C4-2B (cell line): ENCODE measurements at regions not wholly inside any gene's neighbourhood (a gene's known extent, or its start where the extent isn't known, plus 50 kb on each side); places are given as distances from the start of the nearest gene placed in this dataset.

ENCODE experiments used
- H3K27ac ChIP-seq: fragments of 450-650 bp; 2 replicates; pipeline ENCODE4 v1.5.1; 2017
- CTCF ChIP-seq: fragments of 450-650 bp; conservative IDR thresholded peaks from 2 replicates; pipeline ENCODE4 v1.5.1; 2017; ENCODE audit warnings: mild to moderate bottlenecking
- ZFX ChIP-seq: fragments of 450-650 bp; IDR thresholded peaks from 2 replicates; pipeline ENCODE4 v1.6.1; 2017

GRCh38 chr10:47178537-47179290 is 121.3 kb upstream of the GDF10 start:
- no peak for TF ChIP-seq ZFX
- no peak for TF ChIP-seq CTCF
- no peak overlapping the region for H3K27ac ChIP-seq

- H3K27ac ChIP-seq, result no peak overlapping the region
Measured at GRCh38 chr10:47179291-47179647, 120.7 kb upstream of the GDF10 start.

GRCh38 chr10:47181052-47181849 is 118.7 kb upstream of the GDF10 start:
- no peak overlapping the region for H3K27ac ChIP-seq
- TF ChIP-seq ZFX (no peak), CTCF (no peak)

More at GRCh38 chr10:47179291-47179647, 120.7 kb upstream of the GDF10 start:
- TF ChIP-seq ZFX (no peak), CTCF (no peak)

GRCh38 chr10:47182934-47183703 is 116.9 kb upstream of the GDF10 start:
- H3K27ac ChIP-seq, result no peak overlapping the region
- TF ChIP-seq ZFX (no peak), CTCF (no peak)

- H3K27ac ChIP-seq, result no peak overlapping the region
- TF ChIP-seq ZFX, result no peak
- no peak for TF ChIP-seq CTCF
Measured at GRCh38 chr10:47183704-47184041, 116.3 kb upstream of the GDF10 start.

- TF ChIP-seq CTCF (no peak), ZFX (no peak)
- no peak overlapping the region for H3K27ac ChIP-seq
Measured at GRCh38 chr10:47184273-47184672, 115.7 kb upstream of the GDF10 start.
